ENCODE measurements at regions not wholly inside any gene's neighbourhood (a gene's known extent, or its start where the extent isn't known, plus 50 kb on each side); places are given as distances from the start of the nearest gene placed in this dataset.

DNA sequence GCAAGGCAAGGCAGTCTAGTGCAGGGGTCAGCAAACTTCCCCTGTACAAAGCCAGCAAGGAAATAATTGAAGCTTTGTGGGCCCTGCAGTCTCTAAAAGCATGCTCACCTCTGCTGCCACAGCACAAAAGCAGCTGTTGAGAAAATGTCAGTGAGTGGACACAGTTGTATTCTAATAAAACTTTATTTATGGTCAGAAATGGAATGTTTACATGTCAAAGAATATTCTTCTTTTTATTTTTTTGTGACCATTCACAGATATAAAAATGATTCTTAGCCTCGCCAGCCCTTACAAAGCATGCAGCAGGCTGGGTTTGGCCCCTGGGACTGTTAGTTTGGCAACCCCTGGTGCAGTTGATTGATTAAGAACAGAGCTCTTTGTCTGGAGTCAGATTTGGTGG, 192.4 kb downstream of the BUB3 start:
- H3K27me3 ChIP-seq (replicated peaks; ENCODE audit: insufficient read depth): no peaks in the 10 kb centered on the region; the same call in 1 of the 2 replicates
- no peaks in the 10 kb centered on the region for H3K79me2 ChIP-seq (ENCODE audit: insufficient read depth)
- 23 to 42% methylated on average over 1 of the region's 1 CpG for WGBS, 2 experiments (ENCODE audit: low coverage in 1 of 2, low lambda C conversion rate in 2 of 2, missing lambda C conversion rate in 2 of 2)
- no peaks in the 10 kb centered on the region for H3K9me3 ChIP-seq (ENCODE audit: low read depth)
- no peak for DNase-seq
- H4K20me1 ChIP-seq (ENCODE audit: insufficient read depth): no peaks in the 10 kb centered on the region
- no peaks in the 10 kb centered on the region for H3K36me3 ChIP-seq (ENCODE audit: low read depth)
- no peak overlapping the region for H3K4me3 ChIP-seq
- no peak overlapping the region for H3K27ac ChIP-seq
- TF ChIP-seq EZH2phosphoT487 (IDR thresholded peaks at IDR 0.05; ENCODE audit: insufficient read depth, low read depth) (no peak), EZH2 (IDR thresholded peaks at IDR 0.05; ENCODE audit: insufficient read depth, poor library complexity, severe bottlenecking) (no peak)
- in situ Hi-C loops (cut with MboI): no loop called here
- no peaks in the 10 kb centered on the region for H3K4me1 ChIP-seq (ENCODE audit: insufficient read depth)
- no peak overlapping the region for H3K4me2 ChIP-seq (ENCODE audit: unreplicated experiment)
- no peak overlapping the region for H3K9ac ChIP-seq
- H2AFZ ChIP-seq: no peak overlapping the region
- no peaks in the 10 kb centered on the region for H3F3A ChIP-seq (ENCODE audit: insufficient read depth)
- no peaks in the 10 kb centered on the region for H3K9me2 ChIP-seq (ENCODE audit: insufficient read depth)

DNA sequence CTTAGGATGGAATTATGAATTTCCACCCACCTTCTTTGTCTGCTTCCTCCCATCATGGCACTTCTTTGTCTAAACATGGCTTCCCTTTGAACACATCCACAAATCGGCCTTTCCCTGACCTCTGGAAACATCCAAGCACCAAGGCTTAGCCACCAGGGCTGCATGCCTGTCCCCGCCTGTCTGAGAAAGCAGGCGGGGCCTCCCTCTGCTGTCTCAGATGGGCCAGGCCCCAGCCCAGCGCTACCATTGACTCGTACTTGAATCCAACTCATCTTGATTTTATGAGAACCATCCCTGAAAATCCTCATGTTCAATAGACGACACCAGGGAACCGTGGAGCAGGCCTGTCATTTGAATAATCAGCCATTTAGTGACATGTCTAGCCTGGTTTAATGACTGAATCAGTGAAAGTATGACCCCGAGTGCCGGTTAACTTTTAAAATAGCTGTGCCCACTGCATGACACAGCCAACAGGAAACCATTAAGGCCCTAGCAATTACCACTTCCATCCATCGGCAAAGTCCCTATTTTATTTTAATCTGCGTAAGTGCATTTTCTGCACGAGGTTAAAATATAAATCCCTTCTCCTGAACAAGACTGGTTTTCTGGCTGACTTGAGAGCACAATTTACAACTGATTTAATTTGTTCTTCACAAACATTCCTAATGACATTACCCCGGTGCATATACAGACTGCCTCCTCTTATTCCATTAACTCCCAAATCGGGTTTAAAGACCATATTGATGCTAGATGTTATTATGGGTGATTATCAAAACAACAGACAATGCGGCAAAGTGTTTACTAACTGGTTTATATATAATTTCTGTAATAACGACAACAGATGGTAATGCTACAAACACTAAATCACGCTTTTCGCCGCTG, 194.7 kb downstream of the BUB3 start:
- no peak overlapping the region for H3K4me3 ChIP-seq
- H3K79me2 ChIP-seq (ENCODE audit: insufficient read depth): no peaks in the 10 kb centered on the region
- H2AFZ ChIP-seq: no peak overlapping the region
- H3K27me3 ChIP-seq (replicated peaks; ENCODE audit: insufficient read depth): no peaks in the 10 kb centered on the region
- no peak overlapping the region for H3K27ac ChIP-seq
- H4K20me1 ChIP-seq (ENCODE audit: insufficient read depth): no peaks in the 10 kb centered on the region
- H3F3A ChIP-seq (ENCODE audit: insufficient read depth): no peaks in the 10 kb centered on the region
- in situ Hi-C loops (cut with MboI): no loop called here
- no peak overlapping the region for H3K9ac ChIP-seq
- no peaks in the 10 kb centered on the region for H3K9me3 ChIP-seq (ENCODE audit: low read depth)
- H3K4me2 ChIP-seq (ENCODE audit: unreplicated experiment): no peak overlapping the region
- no peaks in the 10 kb centered on the region for H3K9me2 ChIP-seq (ENCODE audit: insufficient read depth)
- no peaks in the 10 kb centered on the region for H3K36me3 ChIP-seq (ENCODE audit: low read depth)
- WGBS, 2 experiments (ENCODE audit: low coverage in 1 of 2, low lambda C conversion rate in 2 of 2, missing lambda C conversion rate in 2 of 2): 53 to 56% methylated on average over 19 of the region's 19 CpGs
- DNase-seq: no peak
- H3K4me1 ChIP-seq (ENCODE audit: insufficient read depth): no peaks in the 10 kb centered on the region
- TF ChIP-seq EZH2phosphoT487 (IDR thresholded peaks at IDR 0.05; ENCODE audit: insufficient read depth, low read depth) (no peak), EZH2 (IDR thresholded peaks at IDR 0.05; ENCODE audit: insufficient read depth, poor library complexity, severe bottlenecking) (no peak)

DNA sequence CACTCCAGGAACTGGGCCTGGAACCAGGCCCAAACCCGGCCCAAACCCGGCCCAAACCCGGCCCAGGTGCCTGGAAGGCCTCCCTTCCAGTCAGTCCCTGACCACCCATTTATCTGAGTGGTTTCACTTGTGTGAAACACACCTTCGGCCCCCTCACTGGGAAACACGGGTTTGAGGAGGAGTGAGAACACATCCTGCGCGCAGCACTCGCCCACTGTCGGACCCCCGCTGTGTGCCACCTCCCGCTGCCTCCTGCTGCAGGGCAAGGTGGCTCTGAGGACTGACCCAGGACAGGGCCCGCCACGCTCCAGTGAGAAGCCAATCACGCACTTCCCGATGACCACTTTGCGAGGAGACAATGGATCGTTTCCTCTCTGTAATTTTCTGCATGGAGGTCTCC, 197.5 kb downstream of the BUB3 start:
- Histone ChIP-seq H3K36me3 (ENCODE audit: low read depth) (no peaks in the 10 kb centered on the region), H3K79me2 (ENCODE audit: insufficient read depth) (no peaks in the 10 kb centered on the region), H3K4me2 (ENCODE audit: unreplicated experiment) (no peak overlapping the region), H3K4me3 (no peak overlapping the region), H4K20me1 (ENCODE audit: insufficient read depth) (no peaks in the 10 kb centered on the region), H3K27ac (no peak overlapping the region), H2AFZ (no peak overlapping the region), H3K27me3 (replicated peaks; ENCODE audit: insufficient read depth) (no peaks in the 10 kb centered on the region; the same call in none of the 2 replicates), H3K9me3 (ENCODE audit: low read depth) (no peaks in the 10 kb centered on the region), H3K9ac (no peak overlapping the region), H3K4me1 (ENCODE audit: insufficient read depth) (no peaks in the 10 kb centered on the region), H3K9me2 (ENCODE audit: insufficient read depth) (no peaks in the 10 kb centered on the region), H3F3A (ENCODE audit: insufficient read depth) (no peaks in the 10 kb centered on the region)
- DNase-seq: no peak
- TF ChIP-seq EZH2phosphoT487 (IDR thresholded peaks at IDR 0.05; ENCODE audit: insufficient read depth, low read depth) (no peak), EZH2 (IDR thresholded peaks at IDR 0.05; ENCODE audit: insufficient read depth, poor library complexity, severe bottlenecking) (no peak)
- in situ Hi-C loops (cut with MboI): no loop called here
- WGBS, 2 experiments (ENCODE audit: low coverage in 1 of 2, low lambda C conversion rate in 2 of 2, missing lambda C conversion rate in 2 of 2): 64 to 72% methylated on average over 14 to 17 of the region's 17 CpGs

- Histone ChIP-seq H3F3A (ENCODE audit: insufficient read depth) (no peaks in the 10 kb centered on the region), H3K79me2 (ENCODE audit: insufficient read depth) (no peaks in the 10 kb centered on the region), H3K27ac (no peak overlapping the region), H3K36me3 (ENCODE audit: low read depth) (no peaks in the 10 kb centered on the region), H3K9me3 (ENCODE audit: low read depth) (no peaks in the 10 kb centered on the region), H3K4me3 (no peak overlapping the region), H4K20me1 (ENCODE audit: insufficient read depth) (no peaks in the 10 kb centered on the region), H3K9ac (no peak overlapping the region), H3K27me3 (replicated peaks; ENCODE audit: insufficient read depth) (no peaks in the 10 kb centered on the region; the same call in none of the 2 replicates), H3K9me2 (ENCODE audit: insufficient read depth) (no peaks in the 10 kb centered on the region), H3K4me1 (ENCODE audit: insufficient read depth) (no peaks in the 10 kb centered on the region), H2AFZ (no peak overlapping the region), H3K4me2 (ENCODE audit: unreplicated experiment) (no peak overlapping the region)
- in situ Hi-C loops (cut with MboI): no loop called here
- 49 to 51% methylated on average over 7 of the region's 7 CpGs for WGBS, 2 experiments (ENCODE audit: low coverage in 1 of 2, low lambda C conversion rate in 2 of 2, missing lambda C conversion rate in 2 of 2)
- no peak for DNase-seq
- TF ChIP-seq EZH2 (IDR thresholded peaks at IDR 0.05; ENCODE audit: insufficient read depth, poor library complexity, severe bottlenecking) (no peak), EZH2phosphoT487 (IDR thresholded peaks at IDR 0.05; ENCODE audit: insufficient read depth, low read depth) (no peak)
Observed at GRCh38 chr10:123354521-123354920, 200.3 kb downstream of the BUB3 start.

Data from GM23248 (cell line).